Loucy (cell line): ENCODE measurements at regions not wholly inside any gene's neighbourhood (a gene's known extent, or its start where the extent isn't known, plus 50 kb on each side); places are given as distances from the start of the nearest gene placed in this dataset.

Experiments
- CTCF ChIP-seq: fragments of 200-600 bp; sonication (generic); conservative IDR thresholded peaks from 2 replicates; pipeline ENCODE4 v1.5.1; 2014; ENCODE audit warnings: mild to moderate bottlenecking, antibody characterized with exemption, low read length
- EZH2phosphoT487 ChIP-seq: fragments of 200-600 bp; IDR thresholded peaks from 2 replicates; pipeline ENCODE4 v1.6.1; 2018; ENCODE audit warnings: antibody characterized with exemption, mild to moderate bottlenecking, moderate library complexity, borderline replicate concordance

- TF ChIP-seq EZH2phosphoT487: no peak
- TF ChIP-seq CTCF: no peak
Measured at GRCh38 chr15:38992506-38992905, 427.9 kb upstream of the RASGRP1 start.
